Heart right ventricle (tissue), 16 donors: ENCODE measurements at regions not wholly inside any gene's neighbourhood (a gene's known extent, or its start where the extent isn't known, plus 50 kb on each side); places are given as distances from the start of the nearest gene placed in this dataset.

Source experiments
- ATAC-seq, 8 donors: fragments of 200-7000 bp; cut with Tn5 transposase; one replicate each; pipeline ENCODE4 v1.9.1; 2020; ENCODE audit warnings: mild to moderate bottlenecking in 8 of 8, moderate library complexity in 8 of 8, moderate number of reproducible peaks in 1 of 8
- DNase-seq, 2 donors: peaks; one replicate each; pipeline ENCODE4 v3.0.0-alpha.2; 2020
- H3K27ac ChIP-seq, 10 donors: fragments of 200-600 bp; sonication (generic) in 2 of 10; one replicate each; pipeline versions ENCODE4 v1.5.0 to v1.8.0; 2020 to 2022; ENCODE audit warnings: mild to moderate bottlenecking in 3 of 10
- H3K27me3 ChIP-seq, 7 donors: fragments of 200-600 bp; one replicate each; pipeline ENCODE4 v1.8.0; 2021 to 2022; ENCODE audit warnings: mild to moderate bottlenecking in 2 of 7
- H3K36me3 ChIP-seq, 9 donors: fragments of 200-600 bp; sonication (generic) in 1 of 9; one replicate each; pipeline versions ENCODE4 v1.5.0 to v1.8.0; 2020 to 2022; ENCODE audit warnings: mild to moderate bottlenecking in 2 of 9
- H3K4me1 ChIP-seq, 9 donors: fragments of 200-600 bp; sonication (generic) in 1 of 9; one replicate each; pipeline versions ENCODE4 v1.5.0 to v1.8.0; 2020 to 2022; ENCODE audit warnings: mild to moderate bottlenecking in 4 of 9
- H3K4me3 ChIP-seq, 10 donors: fragments of 200-600 bp; sonication (generic) in 2 of 10; one replicate each; pipeline versions ENCODE4 v1.5.0 to v1.8.0; 2020 to 2022; ENCODE audit warnings: mild to moderate bottlenecking in 7 of 10, moderate library complexity in 2 of 10
- H3K9me3 ChIP-seq, 11 donors: fragments of 200-600 bp in 10 of 11; sonication (generic) in 2 of 11; one replicate each; pipeline versions ENCODE4 v1.5.0 to v1.8.0; 2013 to 2022; ENCODE audit warnings: mild to moderate bottlenecking in 2 of 11, control low read depth in 1 of 11, moderate library complexity in 1 of 11
- WGBS, 2 donors: extraction: QIAGEN DNeasy Blood & Tissue Kit; methylation state at CpG; one replicate each; pipeline ENCODE4 v1.1.7; 2013; ENCODE audit warnings: inconsistent platforms in 1 of 2; 5-methylcytosine and 5-hydroxymethylcytosine counted together
- intact Hi-C, 10 donors: fragments of 100-400 bp; cut with DNase I; formaldehyde crosslinking; loops; one replicate each; pipeline versions ENCODE4 v1.11.1 to v1.14.2; 2022
- TF ChIP-seq, protein P1 (sequence below), 9 donors: fragments of 200-600 bp; sonication (generic) in 2 of 9; IDR thresholded peaks; one replicate each; pipeline versions ENCODE4 v1.5.0 to v1.8.0; 2021 to 2022; ENCODE audit warnings: antibody characterized with exemption in 9 of 9, mild to moderate bottlenecking in 5 of 9, moderate library complexity in 1 of 9
- donor health status: Arrhythmogenic right ventricular cardiomyopathy.
- donor health status: ischemic (EF 13 %, LVEDD 7.1; RV severe dilation, severe dysfunction).
- donor health status: healthy with polysubstance abuse.
- donor health status: DM: no; HTN: yes; CAD: no.
- donor health status: DM: no; HTN: no; CAD: no.
- donor health status: ischemic (EF 25% LVEDD 6.9; RV normal size, moderate dysfunction).
- donor health status: ischemic (EF 25% LVEDD 5.7; RV mildly dilated, moderate dysfunction).
- donor health status: healthy.
- donor health status: DM: yes; HTN: yes; CAD: no.
- donor health status: Ischemic cardiomyopathy.
- donor health status: ischemic (EF 35%, LVEDD 5.7; RV mildly dilated, moderate dysfunction).
- donor health status: nonischemic (EF 11% LVEDD 7.7; RV severe dilation, severe dysfunction).
- donor health status: DM: yes; HTN: yes; CAD: no.
- donor health status: PGD.
- donor health status: ischemic (EF 29% LVEDD 5.4; RV normal size, mild dysfunction).
- donor health status: nonischemic (EF 23%, LVEDD 6.1; RV moderate dilation, normal function).

DNA sequence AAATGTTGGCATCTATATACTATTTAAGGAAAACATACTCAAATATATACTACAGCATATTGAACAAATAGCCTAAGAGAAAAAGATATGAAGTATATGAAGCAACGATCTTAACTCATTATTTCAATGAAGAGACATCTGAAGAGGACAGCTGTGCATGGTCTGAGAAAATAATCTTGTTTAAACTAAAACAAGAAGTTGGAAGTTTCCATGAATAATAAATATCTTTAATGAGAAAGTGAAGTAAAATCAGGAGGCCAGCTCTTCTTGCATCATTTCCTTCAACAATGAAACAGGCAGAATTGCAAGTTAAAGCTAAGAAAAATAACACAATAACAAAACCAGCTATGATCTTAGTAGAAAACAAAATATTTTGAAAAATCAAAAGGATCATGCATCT is 1265.4 kb upstream of the MAP3K7 start:
- Histone ChIP-seq H3K27me3 (no peaks in the 10 kb centered on the region), H3K9me3 (no peaks in the 10 kb centered on the region), H3K4me1 (no peaks in the 10 kb centered on the region), H3K27ac (no peak overlapping the region), H3K36me3 (no peaks in the 10 kb centered on the region), H3K4me3 (no peak overlapping the region)
- intact Hi-C loops, result no loop called here
- DNase-seq (no peak), ATAC-seq (no peak)
- TF ChIP-seq, protein P1, sequence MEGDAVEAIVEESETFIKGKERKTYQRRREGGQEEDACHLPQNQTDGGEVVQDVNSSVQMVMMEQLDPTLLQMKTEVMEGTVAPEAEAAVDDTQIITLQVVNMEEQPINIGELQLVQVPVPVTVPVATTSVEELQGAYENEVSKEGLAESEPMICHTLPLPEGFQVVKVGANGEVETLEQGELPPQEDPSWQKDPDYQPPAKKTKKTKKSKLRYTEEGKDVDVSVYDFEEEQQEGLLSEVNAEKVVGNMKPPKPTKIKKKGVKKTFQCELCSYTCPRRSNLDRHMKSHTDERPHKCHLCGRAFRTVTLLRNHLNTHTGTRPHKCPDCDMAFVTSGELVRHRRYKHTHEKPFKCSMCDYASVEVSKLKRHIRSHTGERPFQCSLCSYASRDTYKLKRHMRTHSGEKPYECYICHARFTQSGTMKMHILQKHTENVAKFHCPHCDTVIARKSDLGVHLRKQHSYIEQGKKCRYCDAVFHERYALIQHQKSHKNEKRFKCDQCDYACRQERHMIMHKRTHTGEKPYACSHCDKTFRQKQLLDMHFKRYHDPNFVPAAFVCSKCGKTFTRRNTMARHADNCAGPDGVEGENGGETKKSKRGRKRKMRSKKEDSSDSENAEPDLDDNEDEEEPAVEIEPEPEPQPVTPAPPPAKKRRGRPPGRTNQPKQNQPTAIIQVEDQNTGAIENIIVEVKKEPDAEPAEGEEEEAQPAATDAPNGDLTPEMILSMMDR (IDR thresholded peaks at IDR 0.05), result no peak
- 43 to 52% methylated on average over 1 of the region's 1 CpG for WGBS, 2 donors

DNA sequence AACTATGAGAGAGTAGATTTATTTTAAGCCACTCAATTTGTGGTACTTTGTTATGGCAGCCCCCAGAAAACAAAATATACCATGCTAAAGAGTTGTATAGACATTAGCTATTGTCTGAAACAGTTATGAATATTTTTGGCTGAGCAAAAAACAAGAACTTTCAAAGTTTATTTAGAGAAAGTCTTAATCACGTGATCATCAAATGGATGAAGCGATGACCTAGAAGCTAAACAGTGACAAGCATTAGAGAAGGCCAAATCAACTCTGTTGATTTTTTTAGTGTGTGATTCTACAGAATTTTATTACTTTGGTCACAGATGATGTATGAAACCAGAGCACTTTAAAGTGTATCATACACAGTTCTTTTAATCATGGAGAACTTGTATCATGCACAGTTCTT is 1247.9 kb upstream of the MAP3K7 start:
- DNase-seq (no peak), ATAC-seq (no peak)
- intact Hi-C loops, result no loop called here
- H3K27me3 ChIP-seq, result no peaks in the 10 kb centered on the region
- H3K9me3 ChIP-seq, result peaks cover 0 to 5% (median 0%) of the 10 kb centered on the region in 11 donors
- TF ChIP-seq, protein P1 (IDR thresholded peaks at IDR 0.05), result no peak
- no peaks in the 10 kb centered on the region for H3K4me1 ChIP-seq
- H3K4me3 ChIP-seq, result no peak overlapping the region
- no peak overlapping the region for H3K27ac ChIP-seq
- 95 to 97% methylated on average over 2 of the region's 2 CpGs for WGBS, 2 donors
- no peaks in the 10 kb centered on the region for H3K36me3 ChIP-seq

DNA sequence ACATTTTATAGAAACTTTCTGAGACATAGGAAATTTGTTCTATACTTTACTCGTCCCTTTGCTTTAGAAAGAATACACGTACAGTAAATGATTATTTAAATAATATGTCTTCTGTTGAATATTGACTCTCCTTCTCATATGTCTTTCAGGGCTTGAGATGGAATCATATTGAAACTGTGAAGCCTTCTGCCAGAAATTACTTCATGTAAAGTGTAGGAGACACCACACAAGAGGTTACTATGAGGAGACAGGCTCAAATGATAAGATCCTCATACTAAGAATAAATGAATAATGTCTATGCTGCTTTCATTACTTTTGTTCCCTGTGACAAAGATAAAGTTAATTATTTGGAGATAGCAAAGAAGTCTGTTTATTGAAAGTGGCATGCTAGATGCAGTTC is 1240.3 kb upstream of the MAP3K7 start:
- TF ChIP-seq, protein P1 (IDR thresholded peaks at IDR 0.05), result no peak
- no peaks in the 10 kb centered on the region for H3K27me3 ChIP-seq
- 82 to 83% methylated on average over 2 of the region's 2 CpGs for WGBS, 2 donors
- no peaks in the 10 kb centered on the region for H3K4me1 ChIP-seq
- intact Hi-C loops, result no loop called here
- no peaks in the 10 kb centered on the region for H3K9me3 ChIP-seq
- H3K36me3 ChIP-seq, result no peaks in the 10 kb centered on the region
- H3K27ac ChIP-seq, result no peak overlapping the region
- ATAC-seq (no peak), DNase-seq (no peak)
- H3K4me3 ChIP-seq, result no peak overlapping the region

DNA sequence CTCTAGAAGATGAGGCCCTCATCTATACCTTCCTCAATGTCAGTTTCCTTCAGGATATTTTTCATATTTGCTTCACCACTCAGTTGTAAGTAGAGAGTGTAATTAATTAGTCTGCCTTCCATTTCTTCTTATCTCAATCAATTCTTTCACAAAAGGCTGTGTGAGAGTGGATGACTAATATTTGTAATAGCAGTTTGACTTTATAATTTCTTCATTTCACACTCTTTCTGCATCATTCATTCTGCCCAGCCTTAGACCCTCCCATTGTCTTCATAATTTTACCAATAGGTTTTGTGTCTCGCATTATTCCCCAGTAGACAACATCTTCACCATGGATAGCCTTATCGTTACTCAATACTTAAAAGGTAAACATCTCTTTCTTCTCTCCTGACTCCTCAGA is 1239.3 kb upstream of the MAP3K7 start:
- Histone ChIP-seq H3K4me1 (no peaks in the 10 kb centered on the region), H3K4me3 (no peak overlapping the region), H3K27ac (no peak overlapping the region), H3K9me3 (no peaks in the 10 kb centered on the region), H3K36me3 (no peaks in the 10 kb centered on the region), H3K27me3 (no peaks in the 10 kb centered on the region)
- 95% methylated on average over 2 of the region's 2 CpGs for WGBS, 2 donors
- intact Hi-C loops, result no loop called here
- no peak for DNase-seq
- TF ChIP-seq, protein P1 (IDR thresholded peaks at IDR 0.05), result no peak
- ATAC-seq, result no peak

DNA sequence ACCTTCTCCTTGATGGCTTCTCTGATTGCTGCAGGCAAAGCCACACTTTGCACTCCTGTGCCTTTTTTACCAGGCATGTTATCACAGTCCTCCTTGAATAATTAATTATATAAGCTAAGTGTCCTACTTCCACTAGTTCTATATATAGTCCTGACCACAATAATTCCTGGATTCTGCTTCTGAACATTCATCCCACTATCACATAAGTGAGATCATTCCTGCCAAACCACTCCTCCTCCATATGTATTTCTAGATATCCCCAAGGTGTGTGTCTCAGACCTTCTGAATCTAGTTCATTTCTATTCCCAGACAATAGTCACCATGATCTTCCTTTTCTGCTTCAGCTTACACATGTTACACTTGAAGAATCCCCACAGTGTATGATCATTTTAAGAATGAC is 1237.5 kb upstream of the MAP3K7 start:
- H3K4me1 ChIP-seq, result no peaks in the 10 kb centered on the region
- no peaks in the 10 kb centered on the region for H3K36me3 ChIP-seq
- TF ChIP-seq, protein P1 (IDR thresholded peaks at IDR 0.05), result no peak
- no peaks in the 10 kb centered on the region for H3K9me3 ChIP-seq
- no peak for ATAC-seq
- H3K27me3 ChIP-seq, result no peaks in the 10 kb centered on the region
- H3K4me3 ChIP-seq, result no peak overlapping the region
- H3K27ac ChIP-seq, result no peak overlapping the region
- no peak for DNase-seq
- intact Hi-C loops, result no loop called here
